ENCODE measurements at regions not wholly inside any gene's neighbourhood (a gene's known extent, or its start where the extent isn't known, plus 50 kb on each side); places are given as distances from the start of the nearest gene placed in this dataset.
"Not testable (repeated sequence)": the region's sequence is repeated elsewhere in the genome, so short reads cannot be mapped to it uniquely, and the experiment has no call there.

GRCh38 chr2:7878266-7878665 lies 803.6 kb upstream of the ID2 start:
- DNase-seq, result not testable (repeated sequence)

- no peak for DNase-seq
Measured at GRCh38 chr2:7878786-7879482, 802.9 kb upstream of the ID2 start.

DNA sequence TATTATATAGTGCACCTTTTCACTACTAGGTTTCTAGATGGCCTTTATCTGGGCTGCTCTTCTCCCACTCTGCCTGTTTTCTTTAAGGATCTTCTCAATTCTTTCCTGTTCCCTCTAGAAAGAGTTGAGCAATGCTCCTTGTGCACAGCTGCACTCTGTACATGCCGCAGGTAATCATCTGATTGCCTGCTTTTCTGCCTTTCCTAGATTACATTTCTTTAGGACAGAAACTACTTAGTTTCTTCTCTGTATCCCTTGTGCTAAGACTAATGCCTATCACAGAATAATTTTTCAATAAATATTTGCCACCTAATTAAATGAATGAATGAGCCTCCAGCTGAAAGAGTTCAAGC lies 802.4 kb upstream of the ID2 start:
- no peak for DNase-seq

- DNase-seq, result no peak
Measured at GRCh38 chr2:7880126-7880525, 801.7 kb upstream of the ID2 start.

GRCh38 chr2:7880566-7880965 lies 801.3 kb upstream of the ID2 start:
- no peak for DNase-seq

DNA sequence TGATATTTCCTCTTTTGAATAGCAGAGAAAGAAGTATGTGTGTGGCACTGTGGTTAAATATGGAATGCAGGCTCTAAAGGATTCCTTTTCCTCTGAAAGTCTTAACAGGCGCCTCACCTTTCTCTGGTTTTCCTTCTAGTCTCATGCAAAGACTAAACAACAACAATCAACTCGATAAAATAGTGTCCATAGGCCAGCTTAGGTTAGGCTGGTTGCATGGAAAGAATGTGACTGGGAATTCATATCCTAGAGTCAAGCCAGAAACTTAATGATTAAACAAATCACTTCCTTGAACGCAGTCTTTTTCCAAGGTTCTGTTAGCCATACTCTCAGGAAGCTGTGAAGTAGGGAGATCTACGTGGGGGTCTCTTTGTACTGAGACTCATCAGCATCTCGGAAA lies 800.8 kb upstream of the ID2 start:
- DNase-seq, result no peak

DNA sequence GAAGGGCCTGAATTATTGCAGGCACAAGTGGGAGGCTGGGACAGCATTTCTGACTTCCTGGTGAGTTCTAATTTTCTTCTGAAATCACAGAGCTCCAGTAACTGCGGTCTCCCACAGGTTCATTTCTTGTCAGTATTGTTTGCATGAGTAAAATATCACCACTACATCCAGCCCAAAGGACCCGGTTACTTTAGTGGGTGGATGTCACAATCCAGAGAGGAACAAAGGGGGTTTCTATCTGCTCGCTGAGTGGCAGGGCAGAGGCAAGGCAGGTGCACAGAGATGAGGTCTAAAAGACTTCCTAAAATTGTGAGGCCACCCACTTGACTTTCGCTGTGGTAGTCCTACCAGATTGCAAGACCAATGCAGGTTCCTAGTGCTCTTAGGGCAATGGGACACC lies 800.4 kb upstream of the ID2 start:
- DNase-seq, result no peak

DNA sequence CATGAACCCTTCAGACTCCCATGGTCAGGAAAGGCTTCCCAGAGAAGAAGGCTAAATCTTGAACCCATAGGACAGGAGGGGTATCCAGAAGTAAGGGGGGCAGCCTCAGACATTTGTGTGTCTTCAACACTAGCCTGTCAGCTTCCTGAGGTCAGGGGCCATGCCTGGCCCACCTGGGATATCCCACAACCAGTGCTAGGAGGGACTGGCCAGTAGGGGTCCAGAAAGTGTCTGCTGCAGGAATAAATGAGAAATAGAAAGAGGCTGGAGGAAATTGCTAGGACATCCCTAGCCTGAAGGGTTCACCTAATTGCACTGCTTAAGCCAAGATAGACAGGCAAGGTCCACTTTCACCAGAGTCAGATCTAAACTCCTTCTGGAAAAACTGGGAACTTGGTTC lies 799.6 kb upstream of the ID2 start:
- DNase-seq, result no peak

DNA sequence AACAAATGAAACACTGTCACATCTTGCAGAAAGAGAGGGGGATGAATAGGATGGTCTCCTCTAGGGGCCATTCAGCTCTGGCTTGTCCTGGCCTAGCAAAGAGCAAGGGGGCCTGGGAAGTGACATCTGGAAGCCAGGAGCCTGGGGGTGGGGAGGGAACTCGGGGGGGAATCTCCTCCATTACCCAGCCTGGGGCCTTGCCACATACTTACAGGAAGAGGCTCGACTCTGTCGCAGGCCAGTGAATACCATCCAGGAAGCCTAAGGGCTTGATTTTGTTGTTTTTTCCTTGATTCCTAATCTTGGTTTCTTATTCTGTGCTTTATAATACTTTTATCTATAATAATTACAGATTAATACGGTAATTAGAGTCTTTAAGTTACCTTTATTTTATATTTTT lies 797.5 kb upstream of the ID2 start:
- DNase-seq, result no peak

- no peak for DNase-seq
Measured at GRCh38 chr2:7886666-7887065, 795.2 kb upstream of the ID2 start.

DNA sequence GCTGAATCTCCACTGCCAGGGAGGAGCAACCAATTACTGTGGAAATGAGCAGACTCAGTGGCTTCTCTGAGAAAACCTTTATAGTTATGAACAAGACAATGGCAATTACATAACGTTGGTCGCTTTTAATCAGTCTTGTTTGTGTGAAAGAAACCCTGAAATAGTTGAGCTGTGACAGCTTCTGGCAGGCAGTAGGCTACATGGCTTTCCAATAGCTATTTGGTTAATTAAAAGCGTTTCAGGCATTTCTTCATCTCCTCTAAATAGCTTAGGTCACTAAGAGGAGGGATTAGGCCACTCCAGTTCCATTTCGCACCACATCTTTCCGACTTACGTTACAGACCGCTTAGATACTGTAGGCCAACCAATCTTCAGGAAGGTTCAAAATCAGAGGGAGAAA lies 794.4 kb upstream of the ID2 start:
- no peak for DNase-seq

DNA sequence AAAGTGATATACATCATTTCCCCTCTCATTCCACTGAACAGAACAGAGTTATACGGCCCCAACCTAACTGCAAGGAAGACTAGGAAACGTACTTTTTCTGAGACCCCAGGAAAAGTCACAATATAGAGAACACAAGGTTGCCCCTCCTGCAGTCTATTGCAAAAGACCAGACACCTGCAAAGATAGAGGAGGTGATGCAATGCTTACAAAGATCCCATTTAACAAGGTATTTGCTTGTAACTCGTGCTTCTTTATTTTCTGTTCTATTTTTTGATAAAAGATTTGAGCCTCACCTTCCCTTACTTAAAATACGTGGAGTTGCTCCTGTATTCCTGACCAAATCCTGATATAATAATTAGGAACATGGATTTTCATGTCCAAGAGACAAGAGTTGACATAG lies 793.0 kb upstream of the ID2 start:
- DNase-seq, result no peak

DNA sequence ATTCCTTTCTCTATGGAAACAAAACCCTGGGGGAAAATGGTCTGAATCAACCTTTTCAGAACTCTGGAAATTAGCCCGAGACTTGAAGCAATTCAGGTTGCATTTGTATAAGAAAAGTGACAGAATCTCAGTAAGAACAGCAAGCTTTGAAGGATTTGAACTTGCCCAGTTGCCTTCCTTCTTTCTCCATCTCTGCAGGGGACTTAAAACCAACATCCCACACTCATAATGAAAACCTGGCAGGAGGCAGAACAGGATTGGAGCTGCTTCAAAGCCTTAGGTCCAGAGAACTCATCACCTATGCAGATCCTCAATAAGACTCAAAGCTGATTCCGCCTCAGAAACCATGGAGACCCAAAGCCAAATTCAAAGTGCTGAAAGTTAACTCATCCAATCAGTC lies 790.5 kb upstream of the ID2 start:
- no peak for DNase-seq

DNA sequence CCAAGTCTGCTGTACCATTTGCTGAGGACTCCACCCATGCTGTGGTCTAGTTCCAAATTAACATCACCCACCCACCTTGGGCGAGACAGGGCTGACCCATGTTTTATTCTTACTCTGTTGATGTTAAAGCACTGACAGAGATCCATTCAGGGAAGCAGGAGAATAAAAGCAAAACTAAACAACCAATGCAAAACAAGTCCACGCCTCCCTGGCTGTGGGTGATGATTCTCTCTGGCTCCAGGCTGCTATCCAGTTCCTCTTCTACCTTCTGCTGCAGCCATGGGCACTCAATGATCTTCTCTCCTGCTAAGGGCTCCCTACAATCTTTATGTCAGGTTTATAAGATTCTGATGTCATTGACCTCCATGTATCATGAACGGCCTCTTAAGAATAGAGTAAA lies 786.6 kb upstream of the ID2 start:
- no peak for DNase-seq

DNA sequence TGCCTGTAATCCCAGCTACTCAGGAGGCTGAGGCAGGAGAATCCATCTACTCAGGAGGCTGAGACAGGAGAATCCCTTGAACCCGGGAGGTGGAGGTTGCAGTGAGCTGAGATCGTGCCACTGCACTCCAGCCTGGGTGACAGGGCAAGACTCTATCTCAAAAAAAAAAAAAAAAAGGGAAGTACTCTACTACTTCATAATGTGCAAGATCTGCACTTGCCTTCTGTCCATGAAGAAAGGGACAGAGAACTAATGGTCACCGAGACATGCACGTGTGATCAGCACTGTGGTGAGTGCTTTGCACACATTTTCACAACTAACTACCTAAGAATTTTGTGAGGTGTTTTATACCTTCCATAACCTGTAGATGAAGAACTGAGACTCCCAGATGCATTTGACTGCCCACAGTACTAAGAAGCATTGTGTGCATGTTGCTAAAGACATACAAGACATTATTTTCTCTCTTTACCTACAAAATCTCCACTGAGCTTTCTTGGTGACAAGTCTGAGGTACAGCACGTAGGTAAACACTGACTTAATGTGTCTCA lies 784.8 kb upstream of the ID2 start:
- DNase-seq, result no peak

- DNase-seq, result no peak
Measured at GRCh38 chr2:7899241-7899640, 782.6 kb upstream of the ID2 start.

DNA sequence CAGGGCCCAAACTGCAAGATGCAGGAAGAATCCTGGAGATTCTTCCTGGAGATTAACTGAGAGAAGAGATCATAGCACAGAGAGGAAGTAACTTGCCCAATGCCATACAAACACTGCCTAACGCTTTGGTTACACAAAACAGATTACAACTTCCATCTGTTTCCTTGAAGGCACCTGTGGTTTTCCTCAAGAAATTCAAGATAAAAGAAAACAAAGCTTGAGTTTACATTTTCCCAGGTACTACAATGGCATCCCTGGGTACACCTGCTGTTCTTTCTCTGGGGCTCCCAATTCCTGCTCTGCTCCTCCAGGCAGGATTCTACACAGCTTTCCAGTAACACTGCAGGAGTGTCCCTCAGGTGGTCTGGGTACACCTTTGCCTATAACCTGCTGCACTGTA lies 781.9 kb upstream of the ID2 start:
- DNase-seq, result no peak

- no peak for DNase-seq
Measured at GRCh38 chr2:7900593-7900992, 781.3 kb upstream of the ID2 start.

- DNase-seq, result no peak
Measured at GRCh38 chr2:7902251-7902765, 779.5 kb upstream of the ID2 start.

GRCh38 chr2:7904319-7904718 lies 777.5 kb upstream of the ID2 start:
- no peak for DNase-seq

DNA sequence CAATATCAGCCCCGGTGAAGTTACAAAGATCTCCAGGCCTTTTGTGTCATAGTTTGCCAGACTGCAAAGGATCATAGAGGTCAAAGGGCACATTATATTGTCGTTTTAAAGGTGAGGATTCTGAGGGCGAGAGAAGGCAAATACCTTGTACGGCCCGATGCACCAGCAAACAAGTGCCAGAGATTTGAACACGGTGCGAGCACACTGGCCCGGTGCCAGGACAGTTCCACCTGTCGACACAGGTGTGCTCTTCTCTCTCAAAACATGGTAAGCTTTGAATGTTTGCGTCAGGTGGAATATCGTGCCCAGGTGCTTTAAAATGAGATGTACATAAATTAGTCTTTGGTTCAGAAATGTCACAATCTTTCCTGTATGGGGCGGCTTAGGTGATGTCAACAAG lies 776.1 kb upstream of the ID2 start:
- no peak for DNase-seq

DNA sequence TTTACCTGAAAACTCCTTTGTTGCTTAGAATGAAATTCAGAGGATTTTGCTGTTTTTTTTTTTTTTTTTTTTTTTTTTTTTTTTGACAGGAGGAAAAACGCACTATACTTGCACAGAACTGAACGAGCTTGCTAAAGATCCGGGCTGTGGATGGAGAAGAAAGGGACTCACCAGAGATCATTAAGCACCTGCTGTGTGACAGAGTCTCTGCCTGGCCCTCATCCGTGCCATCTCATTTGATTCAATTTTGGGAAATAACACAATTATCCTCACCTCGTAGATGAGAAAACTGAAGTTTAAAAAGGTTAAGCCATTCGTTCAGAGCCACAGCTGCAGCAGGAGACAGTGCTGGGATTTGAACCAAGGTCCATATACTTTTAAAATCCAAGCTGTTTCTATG lies 775.4 kb upstream of the ID2 start:
- DNase-seq, result no peak

DNA sequence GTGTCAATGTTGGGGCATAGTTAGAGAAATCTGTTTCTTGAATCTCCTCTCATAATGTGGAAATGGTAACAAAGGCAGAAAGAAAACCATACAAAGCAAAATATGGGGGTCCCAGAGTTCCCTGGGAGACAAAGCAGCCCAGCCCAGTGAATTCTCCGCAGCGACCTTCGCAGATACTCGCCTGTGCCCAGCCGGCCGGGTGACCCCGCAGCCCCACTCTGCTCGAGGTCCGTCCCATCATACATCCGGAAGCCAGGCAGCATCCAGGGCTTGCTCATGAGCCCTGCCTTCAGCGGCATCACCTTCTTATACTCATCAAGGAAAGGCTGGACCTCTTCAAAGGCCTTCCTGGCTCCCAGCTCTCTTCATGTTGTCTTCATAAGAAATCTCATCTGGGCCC lies 774.8 kb upstream of the ID2 start:
- DNase-seq, result no peak

GRCh38 chr2:7910752-7911151 lies 771.1 kb upstream of the ID2 start:
- DNase-seq, result no peak

- DNase-seq, result no peak
Measured at GRCh38 chr2:7911196-7911595, 770.7 kb upstream of the ID2 start.

Measured in CD4-positive, alpha-beta T cell treated with Interleukin-10 for 1 hour (primary cell).